IMR-90 (cell line): ENCODE measurements at regions not wholly inside any gene's neighbourhood (a gene's known extent, or its start where the extent isn't known, plus 50 kb on each side); places are given as distances from the start of the nearest gene placed in this dataset.

Experiments
- RAD21 ChIP-seq: IDR thresholded peaks from 2 replicates; pipeline ENCODE4 v1.6.1; 2012; ENCODE audit warnings: low read length, improper control_type of control experiment
- TF ChIP-seq, protein P1 (sequence below): conservative IDR thresholded peaks from 2 replicates; pipeline ENCODE4 v1.5.1; 2012; ENCODE audit warnings: mild to moderate bottlenecking, low read depth, low read length, improper control_type of control experiment

GRCh38 chrX:20718592-20719380 is 452.1 kb upstream of the RPS6KA3 start:
- TF ChIP-seq, protein P1, sequence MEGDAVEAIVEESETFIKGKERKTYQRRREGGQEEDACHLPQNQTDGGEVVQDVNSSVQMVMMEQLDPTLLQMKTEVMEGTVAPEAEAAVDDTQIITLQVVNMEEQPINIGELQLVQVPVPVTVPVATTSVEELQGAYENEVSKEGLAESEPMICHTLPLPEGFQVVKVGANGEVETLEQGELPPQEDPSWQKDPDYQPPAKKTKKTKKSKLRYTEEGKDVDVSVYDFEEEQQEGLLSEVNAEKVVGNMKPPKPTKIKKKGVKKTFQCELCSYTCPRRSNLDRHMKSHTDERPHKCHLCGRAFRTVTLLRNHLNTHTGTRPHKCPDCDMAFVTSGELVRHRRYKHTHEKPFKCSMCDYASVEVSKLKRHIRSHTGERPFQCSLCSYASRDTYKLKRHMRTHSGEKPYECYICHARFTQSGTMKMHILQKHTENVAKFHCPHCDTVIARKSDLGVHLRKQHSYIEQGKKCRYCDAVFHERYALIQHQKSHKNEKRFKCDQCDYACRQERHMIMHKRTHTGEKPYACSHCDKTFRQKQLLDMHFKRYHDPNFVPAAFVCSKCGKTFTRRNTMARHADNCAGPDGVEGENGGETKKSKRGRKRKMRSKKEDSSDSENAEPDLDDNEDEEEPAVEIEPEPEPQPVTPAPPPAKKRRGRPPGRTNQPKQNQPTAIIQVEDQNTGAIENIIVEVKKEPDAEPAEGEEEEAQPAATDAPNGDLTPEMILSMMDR = no peak
- TF ChIP-seq RAD21 = no peak
